Chondrocyte (in vitro differentiated cells): ENCODE measurements at regions not wholly inside any gene's neighbourhood (a gene's known extent, or its start where the extent isn't known, plus 50 kb on each side); places are given as distances from the start of the nearest gene placed in this dataset.

ENCODE experiments used
- DNase-seq: peaks from one replicate; pipeline ENCODE4 v3.0.0; 2021; ENCODE audit warnings: mixed read lengths, low spot score
- H3K27ac Mint-ChIP-seq: one replicate; pipeline ENCODE4 v1.8.0; 2021; ENCODE audit warnings: mild to moderate bottlenecking, moderate library complexity, mixed read lengths; ENCODE audit not compliant: unreplicated experiment
- H3K27me3 Mint-ChIP-seq: 2 replicates; pipeline ENCODE4 v1.8.0; 2021; ENCODE audit warnings: low read depth, mixed read lengths
- H3K36me3 Mint-ChIP-seq: 2 replicates; pipeline ENCODE4 v1.8.0; 2021; ENCODE audit warnings: low read depth, mixed read lengths
- H3K4me1 Mint-ChIP-seq: 2 replicates; pipeline ENCODE4 v1.8.0; 2021; ENCODE audit warnings: low read depth, mild to moderate bottlenecking, mixed read lengths
- H3K4me3 Mint-ChIP-seq: one replicate; pipeline ENCODE4 v1.8.0; 2021; ENCODE audit warnings: mild to moderate bottlenecking, moderate library complexity, mixed read lengths; ENCODE audit not compliant: unreplicated experiment
- H3K9me3 Mint-ChIP-seq: 2 replicates; pipeline ENCODE4 v1.8.0; 2021; ENCODE audit warnings: low read depth, mixed read lengths
- TF ChIP-seq, protein P1 (sequence below): fragments of 200-600 bp; sonication (generic); IDR thresholded peaks from 2 replicates; pipeline ENCODE4 v1.5.0; 2021; ENCODE audit warnings: antibody characterized with exemption, mild to moderate bottlenecking, moderate library complexity

DNA sequence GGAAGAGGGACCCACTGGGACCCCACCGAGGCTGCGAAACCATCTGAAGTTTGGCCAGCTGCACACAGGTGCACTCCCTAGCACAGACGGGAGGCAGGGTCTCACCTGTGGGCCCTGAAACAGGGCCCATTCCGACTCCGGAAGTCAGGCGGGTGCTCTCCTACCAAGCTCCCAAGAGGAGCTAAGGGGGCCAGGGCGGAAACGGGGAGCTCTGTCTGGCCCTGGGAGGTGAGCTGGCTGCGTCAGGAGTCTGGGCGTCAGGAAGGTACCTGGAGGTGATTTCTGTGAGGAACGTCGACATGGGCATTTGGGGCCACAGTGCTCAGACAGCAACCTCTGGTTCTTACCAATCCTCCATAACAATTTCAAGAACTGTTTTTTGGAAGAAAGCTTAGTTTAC, 411.7 kb downstream of the TCERG1L start:
- no peaks in the 10 kb centered on the region for H3K36me3 Mint-ChIP-seq
- no peak for DNase-seq
- H3K4me3 Mint-ChIP-seq: no peak overlapping the region
- no peaks in the 10 kb centered on the region for H3K27me3 Mint-ChIP-seq
- H3K27ac Mint-ChIP-seq: no peak overlapping the region
- TF ChIP-seq, protein P1, sequence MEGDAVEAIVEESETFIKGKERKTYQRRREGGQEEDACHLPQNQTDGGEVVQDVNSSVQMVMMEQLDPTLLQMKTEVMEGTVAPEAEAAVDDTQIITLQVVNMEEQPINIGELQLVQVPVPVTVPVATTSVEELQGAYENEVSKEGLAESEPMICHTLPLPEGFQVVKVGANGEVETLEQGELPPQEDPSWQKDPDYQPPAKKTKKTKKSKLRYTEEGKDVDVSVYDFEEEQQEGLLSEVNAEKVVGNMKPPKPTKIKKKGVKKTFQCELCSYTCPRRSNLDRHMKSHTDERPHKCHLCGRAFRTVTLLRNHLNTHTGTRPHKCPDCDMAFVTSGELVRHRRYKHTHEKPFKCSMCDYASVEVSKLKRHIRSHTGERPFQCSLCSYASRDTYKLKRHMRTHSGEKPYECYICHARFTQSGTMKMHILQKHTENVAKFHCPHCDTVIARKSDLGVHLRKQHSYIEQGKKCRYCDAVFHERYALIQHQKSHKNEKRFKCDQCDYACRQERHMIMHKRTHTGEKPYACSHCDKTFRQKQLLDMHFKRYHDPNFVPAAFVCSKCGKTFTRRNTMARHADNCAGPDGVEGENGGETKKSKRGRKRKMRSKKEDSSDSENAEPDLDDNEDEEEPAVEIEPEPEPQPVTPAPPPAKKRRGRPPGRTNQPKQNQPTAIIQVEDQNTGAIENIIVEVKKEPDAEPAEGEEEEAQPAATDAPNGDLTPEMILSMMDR: no peak
- peaks cover 16% of the 10 kb centered on the region for H3K9me3 Mint-ChIP-seq
- no peaks in the 10 kb centered on the region for H3K4me1 Mint-ChIP-seq

DNA sequence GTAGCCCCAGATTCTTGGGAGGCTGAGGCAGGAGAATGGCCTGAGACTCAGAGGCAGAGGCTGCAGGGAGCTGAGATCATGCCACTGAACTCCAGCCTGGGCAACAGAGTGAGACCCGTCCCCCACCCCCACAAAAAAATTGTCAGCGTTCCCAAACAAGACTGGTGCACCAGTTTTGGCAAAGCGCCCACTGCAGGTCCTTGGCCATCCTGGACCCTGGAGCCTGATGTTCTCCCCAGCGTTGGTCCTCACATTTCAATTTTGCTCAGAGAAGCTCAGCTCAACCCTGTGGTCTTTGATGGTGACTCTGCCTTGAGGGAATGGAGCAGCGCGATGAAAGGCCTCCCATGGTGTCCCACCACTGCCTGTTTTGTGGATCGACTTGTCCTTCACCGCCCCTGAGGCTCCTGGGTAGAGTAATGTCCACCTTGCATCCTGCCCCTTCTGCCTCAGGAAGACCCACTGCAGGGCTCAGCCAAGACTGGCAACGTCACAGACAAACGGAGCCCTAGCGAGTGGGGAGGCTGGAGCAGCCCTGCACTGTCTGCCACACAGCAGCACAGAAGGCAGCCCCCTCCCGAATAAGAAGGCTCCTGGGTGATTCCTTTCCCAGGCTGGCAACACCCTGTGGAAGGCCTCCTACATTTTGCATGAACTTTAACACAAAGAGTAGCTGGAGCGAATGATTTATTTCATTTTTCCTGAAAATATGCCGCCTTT, 410.9 kb downstream of the TCERG1L start:
- no peaks in the 10 kb centered on the region for H3K27me3 Mint-ChIP-seq
- H3K9me3 Mint-ChIP-seq: peaks cover 15% of the 10 kb centered on the region
- H3K4me3 Mint-ChIP-seq: no peak overlapping the region
- H3K4me1 Mint-ChIP-seq: no peaks in the 10 kb centered on the region
- H3K36me3 Mint-ChIP-seq: no peaks in the 10 kb centered on the region
- TF ChIP-seq, protein P1: no peak
- DNase-seq: no peak
- H3K27ac Mint-ChIP-seq: no peak overlapping the region

DNA sequence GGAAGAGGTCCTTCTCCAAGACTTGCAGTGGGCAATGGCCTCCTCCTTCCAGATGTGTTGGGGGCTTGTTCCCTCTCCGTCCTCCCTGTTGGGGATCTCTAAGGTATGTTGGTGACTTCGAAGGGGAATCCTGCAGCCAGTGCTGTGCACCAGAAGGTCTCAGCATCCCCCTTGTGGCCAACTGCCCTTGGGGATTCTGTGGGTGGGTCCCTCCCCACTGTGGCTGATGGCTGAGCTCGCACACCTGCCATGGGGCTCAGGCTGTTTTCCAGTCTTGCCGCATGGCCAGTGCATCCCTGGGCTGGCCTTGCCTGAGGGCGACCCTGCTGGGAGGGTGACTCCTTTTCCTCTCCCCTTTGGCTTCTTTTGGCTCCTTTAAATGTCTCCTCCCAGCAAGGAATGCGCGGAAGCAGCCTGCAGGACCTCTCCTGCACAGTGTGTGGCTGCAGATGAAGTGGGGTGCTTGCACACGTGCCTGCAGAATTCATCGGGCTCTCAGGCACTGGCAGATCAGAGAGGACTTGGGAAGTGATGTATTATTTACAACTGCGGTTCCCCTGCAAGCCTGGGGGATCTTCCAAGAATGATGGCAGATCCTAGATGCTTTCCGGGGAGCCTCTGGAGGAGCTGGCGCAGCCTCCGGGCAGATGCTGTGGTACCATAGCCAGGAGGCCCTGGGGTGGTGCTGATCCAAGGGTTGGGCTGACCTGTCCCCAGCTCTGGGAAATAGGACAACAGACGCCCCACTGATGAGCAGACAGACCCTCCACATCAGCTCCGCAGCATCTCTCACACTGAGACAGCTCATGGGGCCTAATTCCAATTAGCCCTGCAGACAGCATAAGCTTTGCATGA, 410.0 kb downstream of the TCERG1L start:
- H3K27ac Mint-ChIP-seq: no peak overlapping the region
- peaks cover 15% of the 10 kb centered on the region for H3K9me3 Mint-ChIP-seq
- H3K36me3 Mint-ChIP-seq: no peaks in the 10 kb centered on the region
- no peaks in the 10 kb centered on the region for H3K27me3 Mint-ChIP-seq
- no peaks in the 10 kb centered on the region for H3K4me1 Mint-ChIP-seq
- TF ChIP-seq, protein P1: no peak
- H3K4me3 Mint-ChIP-seq: no peak overlapping the region
- no peak for DNase-seq

DNA sequence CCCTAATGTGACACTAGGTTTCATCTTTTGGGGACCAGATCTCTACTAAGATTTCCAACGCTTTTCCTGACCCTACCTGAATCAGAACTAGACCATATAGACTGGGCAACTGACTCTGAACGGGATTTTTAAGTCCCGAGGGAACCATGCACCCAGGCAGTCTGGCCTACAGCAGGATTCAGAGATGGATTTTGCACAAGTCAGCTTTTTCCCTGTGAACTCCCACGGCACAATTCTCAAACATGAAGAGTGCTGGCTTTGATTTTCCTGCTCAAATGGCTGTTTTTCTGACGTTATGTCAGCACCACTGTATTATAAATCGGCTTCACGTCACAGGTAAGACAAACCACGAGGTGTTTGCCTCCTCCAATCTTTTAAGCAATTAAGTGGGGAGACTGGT, 409.1 kb downstream of the TCERG1L start:
- H3K36me3 Mint-ChIP-seq: no peaks in the 10 kb centered on the region
- TF ChIP-seq, protein P1: no peak
- DNase-seq: no peak
- peaks cover 14% of the 10 kb centered on the region for H3K9me3 Mint-ChIP-seq
- no peak overlapping the region for H3K4me3 Mint-ChIP-seq
- H3K27ac Mint-ChIP-seq: no peak overlapping the region
- H3K4me1 Mint-ChIP-seq: no peaks in the 10 kb centered on the region
- no peaks in the 10 kb centered on the region for H3K27me3 Mint-ChIP-seq

DNA sequence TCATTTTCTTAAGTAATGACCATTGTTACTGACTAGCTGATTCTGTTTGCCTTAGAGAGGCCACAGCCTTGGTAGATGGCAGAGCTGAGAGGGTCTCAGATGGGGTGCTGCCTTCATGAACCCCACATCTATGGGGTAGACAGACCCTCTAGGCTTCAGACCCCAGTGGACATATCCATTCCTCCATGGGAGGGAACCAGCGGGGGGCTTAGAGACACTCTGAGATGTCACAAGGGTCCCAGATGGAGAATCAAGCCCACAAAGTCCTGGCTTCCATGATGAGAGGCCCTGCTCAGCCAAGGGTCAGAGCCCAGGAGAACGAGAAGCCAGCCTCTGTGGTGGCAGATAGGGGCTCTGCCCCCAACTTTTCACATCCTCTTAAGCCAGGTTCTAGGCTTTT, 408.6 kb downstream of the TCERG1L start:
- DNase-seq: no peak
- H3K4me3 Mint-ChIP-seq: no peak overlapping the region
- H3K27me3 Mint-ChIP-seq: no peaks in the 10 kb centered on the region
- peaks cover 16% of the 10 kb centered on the region for H3K9me3 Mint-ChIP-seq
- TF ChIP-seq, protein P1: no peak
- H3K4me1 Mint-ChIP-seq: no peaks in the 10 kb centered on the region
- no peak overlapping the region for H3K27ac Mint-ChIP-seq
- H3K36me3 Mint-ChIP-seq: no peaks in the 10 kb centered on the region
